Ovary (tissue), 3 donors: ENCODE measurements at regions not wholly inside any gene's neighbourhood (a gene's known extent, or its start where the extent isn't known, plus 50 kb on each side); places are given as distances from the start of the nearest gene placed in this dataset.

ENCODE experiments used
- EP300 ChIP-seq: sonication (generic); formaldehyde crosslinking; IDR thresholded peaks from one replicate; pipeline ENCODE4 v1.6.1; 2017; ENCODE audit warnings: antibody characterized with exemption
- POLR2A ChIP-seq: fragments of 450-650 bp; IDR thresholded peaks from one replicate; pipeline ENCODE4 v1.6.1; 2017; ENCODE audit warnings: antibody characterized with exemption, mild to moderate bottlenecking, moderate library complexity
- TF ChIP-seq, protein P1 (sequence below), 3 donors: fragments of 450-650 bp in 2 of 3; fragments of 200-600 bp in 1 of 3; IDR thresholded peaks; one replicate each; pipeline versions ENCODE4 v1.5.1 to v1.8.0; 2016 to 2022; ENCODE audit warnings: antibody characterized with exemption in 3 of 3, mild to moderate bottlenecking in 1 of 3
- donor health status: DM: no; HTN: no; CAD: no.

DNA sequence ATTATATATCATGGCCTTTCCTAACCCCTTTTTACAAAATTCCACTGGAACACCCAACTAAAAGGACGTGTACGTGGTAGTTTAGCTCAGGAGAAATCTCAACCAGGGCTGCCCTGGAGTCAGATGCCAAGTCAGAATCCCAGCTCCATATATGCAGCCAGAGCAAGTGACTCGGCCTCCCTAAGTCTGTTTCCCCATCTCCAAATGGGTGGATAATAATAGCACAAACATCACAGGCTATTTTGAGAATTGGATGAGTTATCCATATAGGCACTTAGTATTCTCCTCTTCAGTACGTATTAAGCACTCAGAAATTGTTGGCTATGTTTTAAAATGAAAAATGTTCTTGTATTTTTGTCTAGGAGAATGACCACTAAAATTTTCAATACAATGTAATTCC lies 481.5 kb downstream of the CD109 start:
- TF ChIP-seq, protein P1, sequence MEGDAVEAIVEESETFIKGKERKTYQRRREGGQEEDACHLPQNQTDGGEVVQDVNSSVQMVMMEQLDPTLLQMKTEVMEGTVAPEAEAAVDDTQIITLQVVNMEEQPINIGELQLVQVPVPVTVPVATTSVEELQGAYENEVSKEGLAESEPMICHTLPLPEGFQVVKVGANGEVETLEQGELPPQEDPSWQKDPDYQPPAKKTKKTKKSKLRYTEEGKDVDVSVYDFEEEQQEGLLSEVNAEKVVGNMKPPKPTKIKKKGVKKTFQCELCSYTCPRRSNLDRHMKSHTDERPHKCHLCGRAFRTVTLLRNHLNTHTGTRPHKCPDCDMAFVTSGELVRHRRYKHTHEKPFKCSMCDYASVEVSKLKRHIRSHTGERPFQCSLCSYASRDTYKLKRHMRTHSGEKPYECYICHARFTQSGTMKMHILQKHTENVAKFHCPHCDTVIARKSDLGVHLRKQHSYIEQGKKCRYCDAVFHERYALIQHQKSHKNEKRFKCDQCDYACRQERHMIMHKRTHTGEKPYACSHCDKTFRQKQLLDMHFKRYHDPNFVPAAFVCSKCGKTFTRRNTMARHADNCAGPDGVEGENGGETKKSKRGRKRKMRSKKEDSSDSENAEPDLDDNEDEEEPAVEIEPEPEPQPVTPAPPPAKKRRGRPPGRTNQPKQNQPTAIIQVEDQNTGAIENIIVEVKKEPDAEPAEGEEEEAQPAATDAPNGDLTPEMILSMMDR (IDR thresholded peaks at IDR 0.05) = no peak
- TF ChIP-seq POLR2A = no peak
- no peak for TF ChIP-seq EP300
